Renal cortical epithelial cell (primary cell): ENCODE measurements at regions not wholly inside any gene's neighbourhood (a gene's known extent, or its start where the extent isn't known, plus 50 kb on each side); places are given as distances from the start of the nearest gene placed in this dataset.
A peak's percentile ranks its signal among the peaks of the same experiment; 100 is the strongest.
"Not testable (repeated sequence)": the region's sequence is repeated elsewhere in the genome, so short reads cannot be mapped to it uniquely, and the experiment has no call there.

Source experiments
- DNase-seq: peaks from one replicate; pipeline ENCODE4 v3.0.0-alpha.2; 2011; ENCODE audit warnings: low read depth

- not testable (repeated sequence) for DNase-seq
Observed at GRCh38 chr5:92029792-92030191, 646.7 kb upstream of the ARRDC3 start.

- DNase-seq: no peak
Observed at GRCh38 chr5:92023555-92023954, 640.4 kb upstream of the ARRDC3 start.

- DNase-seq: no peak
Observed at GRCh38 chr5:92023141-92023471, 640.0 kb upstream of the ARRDC3 start.

- no peak for DNase-seq
Observed at GRCh38 chr5:92022415-92023140, 639.5 kb upstream of the ARRDC3 start.

DNA sequence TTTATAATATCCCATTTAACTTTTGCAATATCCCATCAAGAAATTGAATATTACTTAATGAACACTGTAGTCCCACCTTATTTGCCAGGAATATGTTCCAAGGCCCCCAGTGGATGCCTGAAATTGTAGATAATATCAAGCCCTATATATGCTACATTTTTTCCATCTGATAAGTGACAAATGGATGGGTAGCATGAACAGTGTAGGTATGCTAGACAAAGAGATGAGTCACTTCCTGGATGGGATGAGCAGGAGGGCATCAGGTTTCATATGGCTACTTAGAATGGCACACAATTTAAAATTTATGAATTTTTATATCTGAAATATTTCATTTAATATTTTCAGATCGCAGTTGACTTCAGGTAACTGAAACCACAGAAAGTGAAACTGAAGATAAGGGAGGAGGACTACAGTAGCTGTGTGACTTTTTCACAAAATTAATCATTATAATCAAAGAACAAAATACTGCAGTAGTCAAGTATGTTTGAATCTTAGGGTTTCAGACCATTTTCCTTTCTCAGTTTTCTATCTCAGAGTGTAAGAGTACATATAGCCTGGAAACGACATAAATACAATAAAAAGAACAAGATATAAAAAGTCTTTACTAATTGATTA lies 636.4 kb upstream of the ARRDC3 start:
- DNase-seq: peak; percentile 19

DNA sequence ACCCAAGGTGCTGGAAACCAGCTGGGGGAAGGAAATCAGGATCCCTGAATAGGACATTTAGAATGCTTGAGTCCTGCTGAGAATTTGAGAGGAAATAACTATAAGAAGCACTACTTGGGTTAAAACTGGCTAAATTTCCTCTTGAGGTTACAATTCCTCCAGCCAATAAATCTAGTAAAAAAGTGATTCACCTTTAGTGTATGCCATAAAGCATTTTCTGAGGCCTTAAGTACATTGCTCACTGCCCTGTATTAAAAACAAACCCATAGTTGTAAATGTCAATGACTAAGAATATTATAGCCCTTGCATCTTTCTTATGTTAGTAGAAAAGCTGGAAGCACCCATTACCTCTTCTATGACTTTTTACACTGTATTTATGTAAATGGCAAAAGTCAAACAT lies 634.7 kb upstream of the ARRDC3 start:
- DNase-seq: peak; percentile 80

GRCh38 chr5:92011845-92012244 lies 628.7 kb upstream of the ARRDC3 start:
- not testable (repeated sequence) for DNase-seq

GRCh38 chr5:92003806-92004205 lies 620.7 kb upstream of the ARRDC3 start:
- DNase-seq: no peak

GRCh38 chr5:92002721-92003274 lies 619.7 kb upstream of the ARRDC3 start:
- no peak for DNase-seq

- no peak for DNase-seq
Observed at GRCh38 chr5:91998774-91999173, 615.7 kb upstream of the ARRDC3 start.

DNA sequence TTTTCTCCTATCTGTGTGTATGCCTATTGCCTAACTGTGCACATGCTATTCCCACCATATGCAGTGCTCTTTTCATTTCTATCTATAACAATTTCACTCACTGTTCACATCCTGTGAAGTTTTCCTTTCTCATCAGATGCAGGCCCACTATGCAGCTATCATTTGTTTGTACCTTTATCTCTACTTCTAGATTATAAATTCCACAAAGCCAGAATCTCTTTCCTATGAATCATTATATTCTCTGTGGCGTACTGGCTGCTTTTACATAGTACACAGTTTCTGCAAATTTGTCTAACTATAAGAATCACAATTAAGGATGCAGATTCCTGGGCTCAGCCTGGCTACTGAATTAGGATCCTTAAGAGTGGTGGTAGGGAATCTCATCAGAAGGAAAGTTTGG lies 600.8 kb upstream of the ARRDC3 start:
- DNase-seq: no peak

GRCh38 chr5:91978221-91978882 lies 595.2 kb upstream of the ARRDC3 start:
- no peak for DNase-seq

DNA sequence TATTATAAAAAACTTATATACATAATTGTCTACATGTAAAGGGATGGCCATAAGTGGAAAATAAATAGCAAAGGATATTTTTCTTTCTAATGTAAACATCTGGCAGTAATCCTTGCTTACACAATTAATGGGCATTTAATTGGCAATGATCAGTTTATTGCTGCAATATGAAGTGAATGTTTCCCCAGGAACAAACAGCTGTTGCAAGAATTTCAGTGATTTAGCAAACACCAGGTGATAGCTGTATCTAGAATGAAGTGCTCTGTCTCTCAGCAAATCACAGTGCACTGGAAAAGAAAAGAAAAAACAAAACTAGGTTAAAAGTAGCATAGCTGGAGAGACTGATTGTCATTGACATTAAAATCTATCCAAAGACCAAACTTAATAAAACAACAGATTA lies 594.5 kb upstream of the ARRDC3 start:
- DNase-seq: no peak

- no peak for DNase-seq
Observed at GRCh38 chr5:91976451-91976850, 593.3 kb upstream of the ARRDC3 start.

DNA sequence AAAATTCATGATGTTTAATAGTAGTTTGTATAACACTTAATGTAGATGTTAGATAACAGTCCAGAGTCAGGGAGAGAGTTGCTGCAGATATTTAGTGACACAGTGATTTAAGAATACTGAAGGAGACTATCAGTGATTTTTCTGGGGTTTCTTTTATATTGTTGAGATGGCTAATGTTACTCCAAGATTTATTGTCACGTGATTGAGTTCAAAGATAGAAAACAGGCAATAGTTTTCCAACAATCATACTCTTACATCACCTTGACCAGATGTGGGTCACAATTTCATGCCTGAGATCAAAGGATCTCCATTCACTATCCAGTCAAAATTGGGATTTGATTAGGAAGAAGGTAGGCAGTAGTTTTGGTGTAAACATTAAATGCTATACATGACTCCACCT lies 580.0 kb upstream of the ARRDC3 start:
- DNase-seq: no peak

- DNase-seq: peak; percentile 1
Observed at GRCh38 chr5:91957666-91958065, 574.5 kb upstream of the ARRDC3 start.

- DNase-seq: no peak
Observed at GRCh38 chr5:91956738-91957137, 573.6 kb upstream of the ARRDC3 start.

DNA sequence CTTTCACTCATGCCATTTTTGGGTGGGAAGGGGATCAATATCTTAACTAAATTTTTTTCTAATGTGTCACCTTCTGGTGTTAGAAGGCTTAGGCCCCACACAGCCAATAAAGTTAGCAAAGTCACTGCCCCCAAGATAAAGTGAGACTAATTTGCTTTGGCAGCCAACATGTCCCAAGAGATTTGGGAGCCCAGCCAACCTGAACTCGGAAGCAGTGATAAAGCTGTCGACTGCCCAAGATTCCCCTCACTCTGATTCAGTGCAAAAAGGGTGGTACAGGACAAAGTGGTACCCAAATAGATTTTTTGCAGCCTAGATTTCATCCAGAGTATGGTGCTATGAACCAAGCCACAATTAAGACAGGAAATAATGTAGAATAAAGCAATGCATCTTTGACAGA lies 572.5 kb upstream of the ARRDC3 start:
- no peak for DNase-seq

DNA sequence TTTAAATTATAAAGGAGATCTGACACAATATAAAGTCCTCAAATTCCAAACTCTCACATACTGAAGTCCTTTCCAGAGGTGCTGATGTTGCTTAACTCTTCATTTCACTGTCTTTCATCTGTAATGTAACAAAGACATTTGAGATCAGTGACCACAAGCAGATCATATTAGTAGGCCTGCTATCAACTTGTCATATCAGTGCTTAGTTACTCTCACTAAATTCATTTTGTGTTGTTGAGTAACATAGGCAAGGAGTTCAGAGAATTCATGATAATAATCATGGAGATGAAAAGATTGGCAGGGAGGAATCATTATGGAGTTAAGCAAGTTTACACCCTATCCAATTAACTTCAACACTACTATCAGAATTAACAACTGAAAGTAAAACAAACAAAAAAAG lies 571.0 kb upstream of the ARRDC3 start:
- no peak for DNase-seq

GRCh38 chr5:91950328-91950727 lies 567.2 kb upstream of the ARRDC3 start:
- no peak for DNase-seq

- no peak for DNase-seq
Observed at GRCh38 chr5:91946870-91947269, 563.8 kb upstream of the ARRDC3 start.

DNA sequence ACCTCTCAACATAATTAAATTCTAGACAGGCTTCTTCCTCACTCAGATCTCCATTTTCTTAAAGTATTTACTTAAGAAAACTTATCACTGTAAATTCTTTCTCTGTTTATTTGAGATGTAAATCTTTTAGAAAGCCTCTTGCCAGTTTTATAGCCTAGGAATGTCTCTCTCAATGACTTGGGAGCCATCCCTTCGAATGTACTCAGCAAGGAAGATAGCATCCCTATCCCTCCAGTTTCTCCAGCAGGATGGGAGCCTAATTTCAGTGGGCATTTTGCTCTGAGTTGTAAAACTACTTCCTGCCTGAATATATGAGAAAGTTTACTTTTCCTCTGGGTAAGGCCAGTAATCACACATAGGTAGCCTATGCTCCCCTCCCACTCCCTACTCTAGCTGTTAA lies 558.5 kb upstream of the ARRDC3 start:
- DNase-seq: no peak

DNA sequence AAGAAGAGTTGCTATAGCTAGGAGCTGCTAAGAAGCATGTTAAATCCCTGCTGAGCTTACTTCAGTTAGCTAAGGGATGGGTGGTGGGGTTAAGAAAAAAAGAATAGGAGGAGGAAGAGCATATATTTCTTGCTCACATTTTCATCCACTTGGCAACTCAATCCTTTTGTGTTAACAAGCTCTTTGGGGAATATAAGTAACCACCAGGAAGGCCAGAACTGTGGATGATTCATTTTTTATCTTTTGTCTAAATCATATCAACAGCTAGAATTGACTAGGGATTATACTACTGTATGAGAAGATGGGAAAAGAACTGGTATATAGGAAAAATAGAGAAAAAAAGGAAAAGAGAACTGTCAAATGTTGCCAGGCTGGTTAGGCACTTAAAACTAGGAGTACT lies 555.3 kb upstream of the ARRDC3 start:
- DNase-seq: no peak
